Endothelial cell (in vitro differentiated cells): ENCODE measurements at regions not wholly inside any gene's neighbourhood (a gene's known extent, or its start where the extent isn't known, plus 50 kb on each side); places are given as distances from the start of the nearest gene placed in this dataset.

Experiments used
- DNase-seq: peaks from one replicate; pipeline ENCODE4 v3.0.0; 2021; ENCODE audit warnings: low spot score
- H3K27ac Mint-ChIP-seq: one replicate; pipeline ENCODE4 v1.8.0; 2021; ENCODE audit warnings: mixed read lengths, inconsistent platforms; ENCODE audit not compliant: unreplicated experiment
- H3K27me3 Mint-ChIP-seq: one replicate; pipeline ENCODE4 v1.8.0; 2021; ENCODE audit warnings: mild to moderate bottlenecking, moderate library complexity, mixed read lengths, inconsistent platforms; ENCODE audit not compliant: unreplicated experiment
- H3K36me3 Mint-ChIP-seq: one replicate; pipeline ENCODE4 v1.8.0; 2021; ENCODE audit warnings: mild to moderate bottlenecking, low read depth, mixed read lengths, inconsistent platforms; ENCODE audit not compliant: unreplicated experiment
- H3K4me1 Mint-ChIP-seq: one replicate; pipeline ENCODE4 v1.8.0; 2021; ENCODE audit warnings: mild to moderate bottlenecking, mixed read lengths, inconsistent platforms; ENCODE audit not compliant: unreplicated experiment
- H3K4me3 Mint-ChIP-seq: one replicate; pipeline ENCODE4 v1.8.0; 2021; ENCODE audit warnings: mild to moderate bottlenecking, mixed read lengths, inconsistent platforms; ENCODE audit not compliant: unreplicated experiment
- H3K9me3 Mint-ChIP-seq: one replicate; pipeline ENCODE4 v1.8.0; 2021; ENCODE audit warnings: mixed read lengths, inconsistent platforms; ENCODE audit not compliant: unreplicated experiment
- CTCF ChIP-seq: fragments of 200-600 bp; sonication (generic); IDR thresholded peaks from one replicate; pipeline ENCODE4 v1.5.0; 2021; ENCODE audit warnings: antibody characterized with exemption; ENCODE audit not compliant: unreplicated experiment

GRCh38 chr21:27045281-27045985 is 78.5 kb upstream of the ADAMTS5 start:
- H3K9me3 Mint-ChIP-seq = no peaks in the 10 kb centered on the region
- no peak overlapping the region for H3K4me3 Mint-ChIP-seq
- DNase-seq = no peak
- H3K4me1 Mint-ChIP-seq = no peaks in the 10 kb centered on the region
- H3K36me3 Mint-ChIP-seq = no peaks in the 10 kb centered on the region
- no peak overlapping the region for H3K27ac Mint-ChIP-seq
- no peaks in the 10 kb centered on the region for H3K27me3 Mint-ChIP-seq
- TF ChIP-seq CTCF = no peak

GRCh38 chr21:27043377-27043776 is 76.5 kb upstream of the ADAMTS5 start:
- no peak overlapping the region for H3K27ac Mint-ChIP-seq

GRCh38 chr21:27040738-27041469 is 74.0 kb upstream of the ADAMTS5 start:
- Mint-ChIP-seq H3K4me3 (no peak overlapping the region), H3K27ac (no peak overlapping the region), H3K27me3 (no peaks in the 10 kb centered on the region), H3K9me3 (no peaks in the 10 kb centered on the region), H3K36me3 (no peaks in the 10 kb centered on the region), H3K4me1 (peaks cover 4% of the 10 kb centered on the region)
- DNase-seq = no peak
- no peak for TF ChIP-seq CTCF

More at GRCh38 chr21:27043377-27043776, 76.5 kb upstream of the ADAMTS5 start:
- no peak overlapping the region for H3K4me3 Mint-ChIP-seq
- H3K27me3 Mint-ChIP-seq = no peaks in the 10 kb centered on the region
- DNase-seq = no peak
- TF ChIP-seq CTCF = no peak
- H3K4me1 Mint-ChIP-seq = no peaks in the 10 kb centered on the region
- no peaks in the 10 kb centered on the region for H3K9me3 Mint-ChIP-seq
- no peaks in the 10 kb centered on the region for H3K36me3 Mint-ChIP-seq

- Mint-ChIP-seq H3K27me3 (no peaks in the 10 kb centered on the region), H3K9me3 (no peaks in the 10 kb centered on the region), H3K36me3 (no peaks in the 10 kb centered on the region), H3K4me1 (peaks cover 4% of the 10 kb centered on the region), H3K27ac (no peak overlapping the region), H3K4me3 (no peak overlapping the region)
- no peak for DNase-seq
- TF ChIP-seq CTCF = no peak
These were observed 69.9 kb upstream of the ADAMTS5 start for GRCh38 chr21:27036736-27037301.

- Mint-ChIP-seq H3K9me3 (no peaks in the 10 kb centered on the region), H3K36me3 (no peaks in the 10 kb centered on the region), H3K4me1 (peaks cover 4% of the 10 kb centered on the region), H3K27me3 (no peaks in the 10 kb centered on the region), H3K27ac (no peak overlapping the region), H3K4me3 (no peak overlapping the region)
- no peak for TF ChIP-seq CTCF
- no peak for DNase-seq
These were observed 68.9 kb upstream of the ADAMTS5 start for GRCh38 chr21:27035791-27036190.
